ENCODE measurements at regions not wholly inside any gene's neighbourhood (a gene's known extent, or its start where the extent isn't known, plus 50 kb on each side); places are given as distances from the start of the nearest gene placed in this dataset.
"Not testable (repeated sequence)": the region's sequence is repeated elsewhere in the genome, so short reads cannot be mapped to it uniquely, and the experiment has no call there.

GRCh38 chr13:50503212-50503611 lies 340.3 kb downstream of the DLEU7 start:
- not testable (repeated sequence) for TF ChIP-seq CTCF, POLR2A (IDR thresholded peaks at IDR 0.05)

All from heart left ventricle (tissue), 13 donors.